Neural progenitor cell (in vitro differentiated cells): ENCODE measurements at regions not wholly inside any gene's neighbourhood (a gene's known extent, or its start where the extent isn't known, plus 50 kb on each side); places are given as distances from the start of the nearest gene placed in this dataset.

Experiments
- EZH2phosphoT487 ChIP-seq: fragments of 200-600 bp; sonication (generic); IDR thresholded peaks from 2 replicates; pipeline ENCODE4 v1.6.1; 2017; ENCODE audit warnings: antibody characterized with exemption
- TF ChIP-seq, protein P1 (sequence below): fragments of 200-600 bp; sonication (generic); IDR thresholded peaks from 2 replicates; pipeline ENCODE4 v1.5.1; 2017; ENCODE audit warnings: antibody characterized with exemption, mild to moderate bottlenecking

GRCh38 chr20:6533761-6534479 is 233.6 kb upstream of the BMP2 start:
- TF ChIP-seq, protein P1, sequence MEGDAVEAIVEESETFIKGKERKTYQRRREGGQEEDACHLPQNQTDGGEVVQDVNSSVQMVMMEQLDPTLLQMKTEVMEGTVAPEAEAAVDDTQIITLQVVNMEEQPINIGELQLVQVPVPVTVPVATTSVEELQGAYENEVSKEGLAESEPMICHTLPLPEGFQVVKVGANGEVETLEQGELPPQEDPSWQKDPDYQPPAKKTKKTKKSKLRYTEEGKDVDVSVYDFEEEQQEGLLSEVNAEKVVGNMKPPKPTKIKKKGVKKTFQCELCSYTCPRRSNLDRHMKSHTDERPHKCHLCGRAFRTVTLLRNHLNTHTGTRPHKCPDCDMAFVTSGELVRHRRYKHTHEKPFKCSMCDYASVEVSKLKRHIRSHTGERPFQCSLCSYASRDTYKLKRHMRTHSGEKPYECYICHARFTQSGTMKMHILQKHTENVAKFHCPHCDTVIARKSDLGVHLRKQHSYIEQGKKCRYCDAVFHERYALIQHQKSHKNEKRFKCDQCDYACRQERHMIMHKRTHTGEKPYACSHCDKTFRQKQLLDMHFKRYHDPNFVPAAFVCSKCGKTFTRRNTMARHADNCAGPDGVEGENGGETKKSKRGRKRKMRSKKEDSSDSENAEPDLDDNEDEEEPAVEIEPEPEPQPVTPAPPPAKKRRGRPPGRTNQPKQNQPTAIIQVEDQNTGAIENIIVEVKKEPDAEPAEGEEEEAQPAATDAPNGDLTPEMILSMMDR, result no peak
- no peak for TF ChIP-seq EZH2phosphoT487
